Neural cell (in vitro differentiated cells): ENCODE measurements at regions not wholly inside any gene's neighbourhood (a gene's known extent, or its start where the extent isn't known, plus 50 kb on each side); places are given as distances from the start of the nearest gene placed in this dataset.

ENCODE experiments used
- H2AFZ ChIP-seq: fragments of 200-600, 300-800 bp; sonication (generic), shearing (Covaris generic); 2 replicates; pipeline ENCODE4 v1.6.0; 2014; ENCODE audit warnings: low read depth, mild to moderate bottlenecking, antibody characterized with exemption, low read length, moderate library complexity
- H3F3A ChIP-seq: fragments of 200-600 bp; shearing (Covaris generic); 2 replicates; pipeline ENCODE4 v1.6.1; 2016; ENCODE audit warnings: mild to moderate bottlenecking, moderate library complexity, mixed read lengths, antibody characterized with exemption, low read length; ENCODE audit not compliant: insufficient read depth, poor library complexity, severe bottlenecking
- H3K27ac ChIP-seq: fragments of 200-600, 300-800 bp; sonication (generic), shearing (Covaris generic); 2 replicates; pipeline ENCODE4 v1.5.1; 2014; ENCODE audit warnings: mild to moderate bottlenecking, low read length, moderate library complexity
- H3K27me3 ChIP-seq: fragments of 300-800, 200-600 bp; sonication (generic), shearing (Covaris generic); 2 replicates; pipeline ENCODE4 v1.6.0; 2014; ENCODE audit warnings: mild to moderate bottlenecking, low read depth, low read length, moderate library complexity; ENCODE audit not compliant: insufficient read depth
- H3K36me3 ChIP-seq: fragments of 300-800, 200-600 bp; sonication (generic), shearing (Covaris generic); 2 replicates; pipeline ENCODE4 v1.5.1; 2014; ENCODE audit warnings: mild to moderate bottlenecking, antibody characterized with exemption, low read length, moderate library complexity; ENCODE audit not compliant: insufficient read depth
- H3K4me2 ChIP-seq: fragments of 300-800, 200-600 bp; sonication (generic), shearing (Covaris generic); 2 replicates; pipeline ENCODE4 v1.6.0; 2014; ENCODE audit warnings: mild to moderate bottlenecking, low read length
- H3K4me3 ChIP-seq: fragments of 300-800, 200-600 bp; sonication (generic), shearing (Covaris generic); 2 replicates; pipeline ENCODE4 v1.5.1; 2014; ENCODE audit warnings: mild to moderate bottlenecking, low read length, moderate library complexity
- H3K79me2 ChIP-seq: fragments of 200-600 bp; shearing (Covaris generic); replicated peaks from 2 replicates; pipeline ENCODE4 v1.6.0; 2014; ENCODE audit warnings: mild to moderate bottlenecking, low read length, moderate library complexity; ENCODE audit not compliant: insufficient read depth
- H3K9ac ChIP-seq: fragments of 300-800, 200-600 bp; sonication (generic), shearing (Covaris generic); 2 replicates; pipeline ENCODE4 v1.6.1; 2016; ENCODE audit warnings: mild to moderate bottlenecking, low read length, mixed read lengths
- H3K9me2 ChIP-seq: fragments of 200-600 bp; shearing (Covaris generic); 2 replicates; pipeline ENCODE4 v1.6.1; 2016; ENCODE audit warnings: mild to moderate bottlenecking, low read length, mixed read lengths; ENCODE audit not compliant: insufficient read depth
- H3K9me3 ChIP-seq: fragments of 200-600, 300-800 bp; sonication (generic), shearing (Covaris generic); 2 replicates; pipeline ENCODE4 v1.6.1; 2016; ENCODE audit warnings: mild to moderate bottlenecking, mixed run types, low read length, moderate library complexity, mixed read lengths
- H4K20me1 ChIP-seq: fragments of 200-600 bp; shearing (Covaris generic); 2 replicates; pipeline ENCODE4 v1.6.1; 2016; ENCODE audit warnings: mild to moderate bottlenecking, mixed run types; ENCODE audit not compliant: insufficient read depth
- EP300 ChIP-seq: fragments of 450-650 bp; conservative IDR thresholded peaks from 2 replicates; pipeline ENCODE4 v1.6.1; 2014; ENCODE audit warnings: antibody characterized with exemption, mild to moderate bottlenecking, moderate library complexity; ENCODE audit not compliant: poor library complexity, severe bottlenecking
- EZH2 ChIP-seq: fragments of 200-600, 300-800 bp; shearing (Covaris generic), sonication (generic); IDR thresholded peaks from 2 replicates; pipeline ENCODE4 v1.6.1; 2014; ENCODE audit warnings: antibody characterized with exemption, low read length, borderline replicate concordance, mild to moderate bottlenecking; ENCODE audit not compliant: insufficient read depth, poor library complexity, severe bottlenecking
- MXI1 ChIP-seq: fragments of 450-650 bp; conservative IDR thresholded peaks from 2 replicates; pipeline ENCODE4 v1.6.1; 2014; ENCODE audit warnings: antibody characterized with exemption, mild to moderate bottlenecking; ENCODE audit not compliant: poor library complexity, severe bottlenecking
- POLR2AphosphoS5 ChIP-seq: IDR thresholded peaks from 2 replicates; pipeline ENCODE4 v1.6.1; 2012
- RAD21 ChIP-seq: fragments of 450-650 bp; conservative IDR thresholded peaks from 2 replicates; pipeline ENCODE4 v1.6.1; 2014; ENCODE audit warnings: antibody characterized with exemption, mild to moderate bottlenecking, moderate library complexity
- SMC3 ChIP-seq: fragments of 450-650 bp; conservative IDR thresholded peaks from 2 replicates; pipeline ENCODE4 v1.6.1; 2014; ENCODE audit warnings: antibody characterized with exemption, mild to moderate bottlenecking, moderate library complexity; ENCODE audit not compliant: poor library complexity
- TAF1 ChIP-seq: IDR thresholded peaks from 2 replicates; pipeline ENCODE4 v1.6.1; 2012; ENCODE audit warnings: low read depth
- TF ChIP-seq, protein P1 (sequence below): IDR thresholded peaks from 2 replicates; pipeline ENCODE4 v1.6.1; 2012; ENCODE audit warnings: borderline replicate concordance
- TF ChIP-seq, protein P2 (sequence below): fragments of 450-650 bp; IDR thresholded peaks from 2 replicates; pipeline ENCODE4 v1.5.1; 2014; ENCODE audit warnings: antibody characterized with exemption, mild to moderate bottlenecking, moderate library complexity; ENCODE audit not compliant: poor library complexity, severe bottlenecking

DNA sequence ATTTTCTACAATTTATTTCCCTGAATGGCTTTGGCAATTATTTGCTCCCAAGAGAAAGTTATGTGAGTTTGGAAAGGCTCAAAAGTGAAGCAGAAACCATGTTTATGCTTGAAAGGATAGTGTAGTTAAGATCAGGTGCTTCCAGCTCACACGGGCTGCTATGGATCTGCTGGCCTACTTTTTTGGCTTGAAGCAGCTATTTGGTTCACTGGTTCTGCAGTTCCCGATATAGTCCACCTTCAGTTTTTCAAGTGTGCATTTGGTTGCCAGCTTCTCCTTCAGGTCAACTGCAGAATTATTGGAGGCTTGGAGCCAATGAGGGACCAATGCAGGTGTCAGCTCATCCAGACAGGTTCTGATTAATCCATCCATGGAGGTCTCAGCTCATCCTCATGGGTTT lies 484.3 kb upstream of the SEMA3A start:
- H3K27me3 ChIP-seq: no peaks in the 10 kb centered on the region
- H3K9me2 ChIP-seq: no peaks in the 10 kb centered on the region
- no peak overlapping the region for H3K27ac ChIP-seq
- no peak overlapping the region for H3K9ac ChIP-seq
- H3K4me2 ChIP-seq: no peak overlapping the region
- H3F3A ChIP-seq: no peaks in the 10 kb centered on the region
- TF ChIP-seq EP300 (no peak), TAF1 (no peak), SMC3 (no peak), RAD21 (no peak), MXI1 (no peak), POLR2AphosphoS5 (no peak), EZH2 (no peak)
- TF ChIP-seq, protein P1, sequence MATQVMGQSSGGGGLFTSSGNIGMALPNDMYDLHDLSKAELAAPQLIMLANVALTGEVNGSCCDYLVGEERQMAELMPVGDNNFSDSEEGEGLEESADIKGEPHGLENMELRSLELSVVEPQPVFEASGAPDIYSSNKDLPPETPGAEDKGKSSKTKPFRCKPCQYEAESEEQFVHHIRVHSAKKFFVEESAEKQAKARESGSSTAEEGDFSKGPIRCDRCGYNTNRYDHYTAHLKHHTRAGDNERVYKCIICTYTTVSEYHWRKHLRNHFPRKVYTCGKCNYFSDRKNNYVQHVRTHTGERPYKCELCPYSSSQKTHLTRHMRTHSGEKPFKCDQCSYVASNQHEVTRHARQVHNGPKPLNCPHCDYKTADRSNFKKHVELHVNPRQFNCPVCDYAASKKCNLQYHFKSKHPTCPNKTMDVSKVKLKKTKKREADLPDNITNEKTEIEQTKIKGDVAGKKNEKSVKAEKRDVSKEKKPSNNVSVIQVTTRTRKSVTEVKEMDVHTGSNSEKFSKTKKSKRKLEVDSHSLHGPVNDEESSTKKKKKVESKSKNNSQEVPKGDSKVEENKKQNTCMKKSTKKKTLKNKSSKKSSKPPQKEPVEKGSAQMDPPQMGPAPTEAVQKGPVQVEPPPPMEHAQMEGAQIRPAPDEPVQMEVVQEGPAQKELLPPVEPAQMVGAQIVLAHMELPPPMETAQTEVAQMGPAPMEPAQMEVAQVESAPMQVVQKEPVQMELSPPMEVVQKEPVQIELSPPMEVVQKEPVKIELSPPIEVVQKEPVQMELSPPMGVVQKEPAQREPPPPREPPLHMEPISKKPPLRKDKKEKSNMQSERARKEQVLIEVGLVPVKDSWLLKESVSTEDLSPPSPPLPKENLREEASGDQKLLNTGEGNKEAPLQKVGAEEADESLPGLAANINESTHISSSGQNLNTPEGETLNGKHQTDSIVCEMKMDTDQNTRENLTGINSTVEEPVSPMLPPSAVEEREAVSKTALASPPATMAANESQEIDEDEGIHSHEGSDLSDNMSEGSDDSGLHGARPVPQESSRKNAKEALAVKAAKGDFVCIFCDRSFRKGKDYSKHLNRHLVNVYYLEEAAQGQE: no peak
- TF ChIP-seq, protein P2, sequence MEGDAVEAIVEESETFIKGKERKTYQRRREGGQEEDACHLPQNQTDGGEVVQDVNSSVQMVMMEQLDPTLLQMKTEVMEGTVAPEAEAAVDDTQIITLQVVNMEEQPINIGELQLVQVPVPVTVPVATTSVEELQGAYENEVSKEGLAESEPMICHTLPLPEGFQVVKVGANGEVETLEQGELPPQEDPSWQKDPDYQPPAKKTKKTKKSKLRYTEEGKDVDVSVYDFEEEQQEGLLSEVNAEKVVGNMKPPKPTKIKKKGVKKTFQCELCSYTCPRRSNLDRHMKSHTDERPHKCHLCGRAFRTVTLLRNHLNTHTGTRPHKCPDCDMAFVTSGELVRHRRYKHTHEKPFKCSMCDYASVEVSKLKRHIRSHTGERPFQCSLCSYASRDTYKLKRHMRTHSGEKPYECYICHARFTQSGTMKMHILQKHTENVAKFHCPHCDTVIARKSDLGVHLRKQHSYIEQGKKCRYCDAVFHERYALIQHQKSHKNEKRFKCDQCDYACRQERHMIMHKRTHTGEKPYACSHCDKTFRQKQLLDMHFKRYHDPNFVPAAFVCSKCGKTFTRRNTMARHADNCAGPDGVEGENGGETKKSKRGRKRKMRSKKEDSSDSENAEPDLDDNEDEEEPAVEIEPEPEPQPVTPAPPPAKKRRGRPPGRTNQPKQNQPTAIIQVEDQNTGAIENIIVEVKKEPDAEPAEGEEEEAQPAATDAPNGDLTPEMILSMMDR: no peak
- H3K79me2 ChIP-seq: no peaks in the 10 kb centered on the region
- H3K9me3 ChIP-seq: no peaks in the 10 kb centered on the region
- H2AFZ ChIP-seq: no peak overlapping the region
- no peaks in the 10 kb centered on the region for H3K36me3 ChIP-seq
- no peaks in the 10 kb centered on the region for H4K20me1 ChIP-seq
- no peak overlapping the region for H3K4me3 ChIP-seq

DNA sequence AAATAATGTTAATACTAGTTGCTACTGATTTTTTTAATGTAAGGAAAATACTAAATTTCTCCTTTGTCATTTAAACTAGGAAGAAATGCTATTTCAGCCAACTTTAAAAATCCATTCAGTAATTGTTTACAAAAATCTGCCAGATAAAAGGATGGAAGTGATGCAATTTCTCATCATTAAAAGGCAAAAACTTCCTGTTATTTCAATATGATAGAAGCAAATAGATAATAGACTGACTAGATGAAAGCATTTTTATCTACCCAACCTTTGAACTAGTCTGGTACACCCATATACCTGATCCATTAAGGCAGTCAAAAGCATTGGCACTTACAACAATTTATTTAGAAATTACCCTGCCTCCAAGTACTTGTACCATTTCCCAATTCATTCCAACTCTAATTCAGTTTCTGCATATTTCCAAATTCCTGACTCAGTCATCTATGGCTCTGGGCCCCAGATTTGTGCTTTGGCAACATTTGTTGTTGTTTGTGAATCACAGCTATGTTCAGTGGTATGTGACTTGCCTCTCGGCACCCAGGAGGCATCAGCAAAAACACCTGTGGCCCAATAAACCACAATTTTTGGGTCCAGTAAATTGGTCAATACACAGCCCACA lies 482.6 kb upstream of the SEMA3A start:
- H3K27me3 ChIP-seq: no peaks in the 10 kb centered on the region
- no peaks in the 10 kb centered on the region for H3K9me3 ChIP-seq
- H4K20me1 ChIP-seq: no peaks in the 10 kb centered on the region
- H3K4me3 ChIP-seq: no peak overlapping the region
- TF ChIP-seq EZH2 (no peak), SMC3 (no peak), POLR2AphosphoS5 (no peak), TAF1 (no peak)
- H3K4me2 ChIP-seq: no peak overlapping the region
- no peak overlapping the region for H3K9ac ChIP-seq
- no peaks in the 10 kb centered on the region for H3K79me2 ChIP-seq
- H3K27ac ChIP-seq: no peak overlapping the region
- H3K9me2 ChIP-seq: no peaks in the 10 kb centered on the region
- no peak overlapping the region for H2AFZ ChIP-seq
- no peaks in the 10 kb centered on the region for H3F3A ChIP-seq
- H3K36me3 ChIP-seq: no peaks in the 10 kb centered on the region

DNA sequence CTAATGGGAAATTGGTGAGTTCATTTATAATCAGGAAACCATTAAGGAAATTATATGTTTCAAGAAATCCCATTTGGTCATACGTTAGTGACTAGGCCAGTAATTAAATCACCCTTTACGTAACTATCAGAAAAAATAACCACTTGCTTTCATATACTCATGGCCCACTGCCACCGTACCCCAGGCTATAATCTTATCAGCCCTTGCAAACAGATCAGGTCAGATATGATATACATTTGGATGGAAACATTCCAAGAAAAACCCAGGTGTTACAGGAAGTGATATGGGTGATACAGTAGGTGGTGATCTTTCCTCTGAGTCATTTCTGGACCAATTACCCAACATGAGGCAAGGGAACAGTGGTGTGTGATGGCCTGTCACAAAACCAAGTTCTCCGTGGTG lies 481.0 kb upstream of the SEMA3A start:
- Histone ChIP-seq H2AFZ (no peak overlapping the region), H3K36me3 (no peaks in the 10 kb centered on the region), H3K4me2 (no peak overlapping the region), H3K27ac (no peak overlapping the region), H3K27me3 (no peaks in the 10 kb centered on the region), H3K4me3 (no peak overlapping the region), H3K9me3 (no peaks in the 10 kb centered on the region), H3K9ac (no peak overlapping the region), H4K20me1 (no peaks in the 10 kb centered on the region), H3F3A (no peaks in the 10 kb centered on the region), H3K9me2 (no peaks in the 10 kb centered on the region), H3K79me2 (no peaks in the 10 kb centered on the region)
- TF ChIP-seq SMC3 (no peak), TAF1 (no peak), EP300 (no peak), POLR2AphosphoS5 (no peak), EZH2 (no peak), MXI1 (no peak)
- TF ChIP-seq, protein P2: no peak
- TF ChIP-seq, protein P1: no peak
